Uterus (tissue), 2 donors: ENCODE measurements at regions not wholly inside any gene's neighbourhood (a gene's known extent, or its start where the extent isn't known, plus 50 kb on each side); places are given as distances from the start of the nearest gene placed in this dataset.

Experiments
- CTCF ChIP-seq, 4 experiments: fragments of 200-600 bp in 2 of 4; fragments of 450-650 bp in 2 of 4; sonication (generic) in 2 of 4; IDR thresholded peaks; one replicate each; pipeline ENCODE4 v1.5.1; 2016 to 2019; ENCODE audit warnings: antibody characterized with exemption in 4 of 4, mild to moderate bottlenecking in 2 of 4, moderate library complexity in 1 of 4
- POLR2A ChIP-seq, 2 donors: fragments of 450-650 bp; IDR thresholded peaks; one replicate each; pipeline ENCODE4 v1.6.1; 2016; ENCODE audit warnings: antibody characterized with exemption in 2 of 2, mild to moderate bottlenecking in 1 of 2, moderate library complexity in 1 of 2

GRCh38 chr10:44063686-44064085 lies 321.2 kb downstream of the CXCL12 start:
- TF ChIP-seq CTCF (IDR thresholded peaks at IDR 0.05) (no peak), POLR2A (IDR thresholded peaks at IDR 0.05) (no peak)
